HG03039 (cell line): ENCODE measurements at regions not wholly inside any gene's neighbourhood (a gene's known extent, or its start where the extent isn't known, plus 50 kb on each side); places are given as distances from the start of the nearest gene placed in this dataset.

Source experiments
- ATAC-seq: cut with Tn5 transposase; IDR thresholded peaks from one replicate; pipeline ENCODE4 v1.9.1; 2021; ENCODE audit warnings: mild to moderate bottlenecking, moderate library complexity; ENCODE audit not compliant: unreplicated experiment

DNA sequence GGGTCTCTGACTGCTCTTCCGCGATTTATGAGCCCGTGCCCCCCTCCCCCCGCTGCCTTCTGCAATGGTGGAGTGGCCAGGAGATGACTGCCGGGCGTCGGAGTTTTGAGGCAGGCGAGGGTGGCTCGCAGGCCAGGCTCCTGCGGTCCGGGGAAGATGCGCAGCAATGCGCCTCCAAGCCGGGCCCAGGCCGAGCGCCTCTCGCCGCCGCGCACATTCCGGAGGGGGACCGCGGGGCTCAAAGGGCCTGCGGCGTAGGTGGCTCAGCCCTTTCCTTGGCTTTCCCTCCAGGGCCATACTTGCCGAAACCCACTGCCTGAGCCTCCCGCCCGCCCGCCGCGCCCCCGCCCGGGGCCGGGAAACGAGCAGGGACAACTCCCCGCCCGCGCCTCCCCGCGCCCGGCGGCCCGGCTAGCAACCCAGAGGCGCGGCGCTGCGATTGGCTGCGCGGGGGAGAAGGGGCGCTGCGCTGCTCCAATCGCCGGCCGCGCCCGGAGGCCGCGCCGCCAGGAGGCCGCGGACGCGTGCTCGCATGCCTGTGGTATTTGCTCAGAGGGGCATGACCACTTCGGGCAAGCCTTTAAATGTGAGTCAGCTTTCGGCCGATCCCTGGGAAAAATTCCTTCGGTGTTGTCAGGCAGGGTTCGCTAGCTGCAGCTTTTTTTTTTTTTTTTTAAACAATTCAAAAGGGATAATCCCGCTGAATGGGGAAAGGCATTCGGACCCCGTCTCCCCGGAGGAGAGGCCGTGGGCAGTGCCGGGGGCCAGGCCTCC lies 157.9 kb upstream of the PARP11 start:
- peak; percentile 53 for ATAC-seq

DNA sequence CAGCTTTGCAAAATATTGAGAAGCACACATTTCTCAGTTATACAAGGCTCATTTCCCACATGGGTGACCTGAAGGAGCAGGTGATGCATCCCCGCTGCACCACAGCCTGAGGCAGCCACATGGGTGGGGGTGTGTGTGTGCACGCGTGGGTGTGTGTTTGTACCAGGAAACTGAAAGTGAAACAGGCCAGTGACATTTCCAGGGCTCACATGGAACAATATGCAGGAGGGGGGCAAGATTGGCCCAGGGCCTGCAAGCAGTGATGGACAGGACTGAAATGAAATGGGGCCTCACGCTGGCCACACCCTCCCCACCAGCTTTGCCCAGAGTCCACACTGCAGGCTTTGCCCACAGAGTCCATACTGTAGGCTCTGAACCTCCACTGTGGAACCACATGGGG lies 154.2 kb upstream of the PARP11 start:
- no peak for ATAC-seq

DNA sequence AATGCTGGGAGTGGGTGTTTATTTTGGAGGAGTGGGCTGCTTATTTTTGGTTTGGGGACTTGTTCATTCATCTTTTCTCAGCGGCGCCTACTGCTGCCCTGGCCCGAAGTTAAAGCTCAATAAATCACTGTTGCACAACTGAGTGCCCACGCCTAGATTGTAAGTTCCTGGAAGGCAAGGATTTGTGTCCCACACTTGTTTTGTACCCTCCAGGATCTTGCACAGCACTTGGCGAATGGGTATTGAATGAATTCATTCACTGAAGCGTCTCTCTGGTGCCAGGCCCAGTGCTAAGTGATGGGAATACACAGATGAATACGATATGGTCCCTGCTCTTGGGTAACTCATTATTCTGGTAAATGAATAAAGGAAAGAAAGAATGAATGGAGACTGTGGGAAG lies 153.3 kb upstream of the PARP11 start:
- no peak for ATAC-seq

DNA sequence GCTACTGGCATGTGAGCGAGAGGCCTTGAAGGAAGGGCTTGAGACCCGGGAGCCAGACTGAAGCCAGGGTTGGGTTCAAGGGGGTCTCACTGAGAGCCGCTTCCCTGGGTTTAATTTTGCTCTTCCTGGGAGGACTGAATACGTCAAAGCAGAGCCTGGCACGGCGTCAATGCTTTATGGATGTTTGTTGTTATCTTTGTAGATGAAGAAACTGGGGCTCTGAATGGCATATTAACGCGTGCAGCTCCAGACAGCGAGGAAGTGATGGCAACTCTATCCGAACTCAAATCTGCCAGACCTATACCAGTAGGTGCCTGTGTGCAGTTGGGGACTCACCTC lies 152.8 kb upstream of the PARP11 start:
- ATAC-seq = no peak

DNA sequence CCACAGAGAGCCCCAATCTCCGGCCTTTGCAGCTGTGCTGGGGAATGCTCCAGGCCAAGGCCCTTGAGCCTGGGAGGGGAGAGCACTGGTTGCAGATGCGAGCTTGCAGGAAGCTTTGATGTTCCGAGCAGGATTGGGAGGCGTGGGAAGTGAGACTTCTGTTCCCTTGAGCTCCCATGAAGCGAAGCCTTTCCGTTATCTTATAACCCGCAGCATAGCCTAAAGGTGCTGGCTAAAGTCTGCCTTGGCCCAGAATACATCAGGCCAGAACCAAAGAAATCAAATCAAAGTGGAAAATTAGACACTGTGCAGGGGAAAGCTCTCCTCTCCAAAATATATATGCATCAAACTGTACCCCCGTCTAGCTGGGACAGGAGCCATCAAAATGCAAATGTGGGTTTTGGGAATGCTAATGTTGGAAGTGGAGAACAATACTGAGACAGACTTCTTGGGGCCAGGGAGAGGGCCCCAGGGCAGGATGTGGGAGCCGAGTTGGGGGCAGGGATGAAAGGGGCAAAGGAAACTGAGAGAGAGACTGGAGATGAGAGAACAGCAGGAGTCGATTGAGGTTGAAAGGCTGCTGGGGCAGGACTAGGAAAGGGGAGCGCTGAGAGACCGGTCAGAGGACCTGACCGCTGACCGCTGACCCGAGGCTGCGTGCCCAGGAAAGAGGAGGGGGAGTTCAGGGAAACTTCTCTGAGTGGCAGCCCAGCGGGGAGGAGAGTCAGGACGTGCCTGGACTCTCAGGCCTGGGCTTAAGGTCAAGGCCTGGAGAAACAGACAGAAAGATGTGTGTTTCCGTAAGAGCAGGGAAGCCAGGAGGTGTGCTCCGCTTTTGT lies 152.2 kb upstream of the PARP11 start:
- ATAC-seq = no peak

DNA sequence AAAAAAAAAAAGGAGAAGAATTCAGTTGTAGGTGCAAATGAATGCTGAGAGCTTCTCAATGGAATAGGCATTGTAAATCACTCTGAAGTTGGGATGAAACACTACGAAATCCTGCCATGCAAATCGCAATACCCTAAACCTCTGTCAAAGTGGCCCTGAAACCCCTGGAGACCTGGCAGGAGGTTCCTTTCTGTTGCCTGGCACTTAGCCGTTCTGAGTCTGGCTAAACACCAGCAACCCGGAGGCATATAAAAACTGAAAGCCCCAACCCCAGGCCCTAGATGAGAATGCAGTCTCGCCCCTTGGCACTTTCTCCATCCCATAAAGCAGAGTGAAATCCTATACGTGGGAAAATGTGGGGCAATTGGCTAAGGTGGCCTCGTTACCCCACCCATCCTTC lies 151.5 kb upstream of the PARP11 start:
- no peak for ATAC-seq

DNA sequence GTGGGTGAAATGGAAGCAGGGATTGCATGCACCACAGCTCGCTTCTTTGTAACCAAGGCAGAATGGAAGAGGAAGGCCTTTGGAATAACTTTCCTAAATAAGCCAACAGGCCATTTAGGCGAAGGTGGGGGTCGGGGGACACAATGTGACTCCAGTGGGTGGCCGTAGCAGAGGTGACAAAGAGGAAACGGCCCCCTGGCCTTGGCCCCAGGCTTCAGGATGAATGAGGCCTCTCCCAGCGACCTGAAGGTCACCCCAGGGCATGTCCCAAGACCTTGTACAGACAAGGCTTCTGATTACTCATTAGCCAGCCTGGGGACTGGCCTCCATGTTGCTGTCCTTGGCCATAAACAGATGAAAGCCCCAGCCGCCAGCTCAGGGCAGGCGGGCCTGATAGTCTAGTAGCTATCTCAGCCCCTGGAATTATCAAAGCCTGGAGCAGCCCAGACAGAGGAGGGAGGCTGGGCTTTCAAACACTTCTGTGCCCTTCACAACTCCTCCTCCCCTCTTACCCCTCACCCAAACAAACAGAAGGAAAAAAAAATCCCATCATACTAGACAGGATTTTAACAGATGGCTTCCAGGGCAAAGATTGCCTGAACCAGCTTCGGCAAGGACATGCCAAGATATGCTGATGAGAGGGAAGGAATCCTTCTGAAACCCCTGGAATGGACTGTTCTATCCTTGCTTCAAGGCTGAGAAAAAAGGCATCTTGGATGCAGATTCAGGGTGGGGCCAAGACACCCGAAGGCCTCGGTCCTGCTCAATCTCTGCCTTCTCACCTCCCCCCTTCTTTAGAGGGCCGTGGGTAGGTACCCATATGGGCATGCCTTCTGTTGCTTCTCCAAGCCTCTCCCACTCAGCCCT lies 142.3 kb upstream of the PARP11 start:
- ATAC-seq = no peak

DNA sequence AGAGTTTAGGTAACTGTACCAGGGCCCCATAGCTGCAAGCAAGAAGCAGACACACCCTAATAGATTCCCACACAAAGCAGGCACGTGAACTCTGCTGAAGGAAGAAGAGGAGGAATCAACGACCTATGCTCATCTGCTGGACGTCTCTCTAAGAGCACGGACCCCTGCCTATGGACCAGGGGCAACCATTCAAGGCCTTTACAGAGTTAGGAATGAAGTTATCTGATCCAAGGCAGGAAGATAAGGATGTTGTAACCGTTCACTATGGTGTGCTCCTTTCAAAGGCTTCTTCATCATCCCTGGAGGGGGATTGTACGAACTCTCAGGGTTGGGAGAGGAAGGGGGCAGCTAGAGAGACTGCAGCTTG lies 141.6 kb upstream of the PARP11 start:
- no peak for ATAC-seq

DNA sequence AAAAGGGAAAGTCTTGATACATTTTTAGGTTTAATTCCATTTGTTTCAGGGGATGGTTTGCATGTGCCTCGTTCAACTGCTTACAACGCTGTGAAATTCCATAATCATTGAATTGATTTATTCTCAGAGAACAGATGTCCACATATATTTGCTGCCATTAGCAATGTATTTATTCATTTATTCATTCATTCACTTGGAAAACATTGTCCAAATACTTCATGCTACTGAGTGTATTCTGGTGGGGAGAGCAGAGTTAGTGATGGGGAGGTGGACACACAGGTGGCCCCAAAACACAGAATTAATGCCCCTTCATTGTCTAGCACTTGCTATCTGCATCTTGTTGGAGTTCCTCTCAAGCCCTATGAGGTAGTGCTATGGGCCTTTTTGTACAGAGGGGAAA lies 141.2 kb upstream of the PARP11 start:
- ATAC-seq = no peak

DNA sequence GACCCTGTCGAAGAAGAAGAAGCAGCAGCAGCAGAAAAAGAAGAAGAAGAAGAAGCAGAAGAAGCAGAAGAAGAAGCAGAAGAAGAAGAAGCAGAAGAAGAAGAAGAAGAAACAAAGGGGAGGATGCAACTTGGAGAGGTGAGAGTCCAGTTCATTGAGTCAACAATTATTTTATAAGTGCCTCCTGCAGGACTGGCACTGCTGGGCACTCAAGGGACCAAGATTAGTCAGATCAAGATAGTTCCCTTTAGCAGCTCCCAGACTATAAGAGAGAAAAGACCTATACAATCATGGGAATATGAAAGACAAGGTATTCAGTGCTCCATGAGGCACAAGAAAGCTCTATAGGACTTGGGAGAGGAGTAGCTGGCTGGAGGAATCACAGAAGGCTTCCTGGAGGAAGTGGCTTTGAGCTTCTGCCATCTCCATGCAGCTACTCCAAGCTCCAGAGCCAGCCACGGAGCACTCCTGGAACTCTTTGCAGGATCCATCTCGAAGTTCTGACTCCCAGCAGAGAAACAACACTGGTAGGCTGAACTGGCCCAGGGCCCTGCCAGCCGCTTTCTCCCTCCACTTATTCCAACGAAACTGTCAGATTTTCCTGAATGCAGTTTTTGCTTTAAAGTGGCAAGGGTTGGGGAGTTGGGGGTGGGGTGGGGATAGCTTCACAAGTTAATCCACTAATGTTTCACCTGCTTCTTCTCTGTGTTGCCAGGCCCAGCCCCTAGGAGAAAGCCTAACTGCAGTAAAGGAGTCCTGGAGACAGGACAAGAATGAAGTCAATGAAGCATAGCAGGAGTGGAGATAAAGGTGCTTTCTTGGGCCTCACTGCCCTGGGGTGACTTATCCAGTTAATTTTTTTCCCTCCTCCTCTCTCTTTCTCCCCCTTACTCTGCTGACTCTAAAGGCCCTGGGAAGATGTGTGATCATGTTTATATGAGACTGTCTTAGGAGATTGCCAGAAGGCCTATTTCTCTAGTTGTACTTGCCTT lies 140.1 kb upstream of the PARP11 start:
- no peak for ATAC-seq

DNA sequence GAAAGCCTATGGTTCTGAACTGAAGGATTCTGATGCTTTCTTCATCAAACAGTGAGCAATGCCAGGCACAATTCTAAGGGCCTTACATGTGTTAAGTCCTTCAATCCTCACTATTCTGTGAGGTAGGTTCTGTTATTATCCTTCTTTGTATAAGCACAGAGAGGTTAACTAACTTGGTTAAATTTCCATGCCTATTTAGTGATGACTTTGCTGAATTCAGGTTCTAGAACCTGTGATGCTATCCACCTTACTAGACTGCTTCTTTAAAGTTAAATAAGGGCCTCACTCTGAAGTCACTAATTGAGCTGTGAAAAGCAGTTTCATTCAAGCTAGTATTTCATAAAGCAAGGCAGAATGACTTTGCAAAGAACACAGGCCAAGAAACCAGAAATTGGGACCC lies 138.9 kb upstream of the PARP11 start:
- no peak for ATAC-seq

DNA sequence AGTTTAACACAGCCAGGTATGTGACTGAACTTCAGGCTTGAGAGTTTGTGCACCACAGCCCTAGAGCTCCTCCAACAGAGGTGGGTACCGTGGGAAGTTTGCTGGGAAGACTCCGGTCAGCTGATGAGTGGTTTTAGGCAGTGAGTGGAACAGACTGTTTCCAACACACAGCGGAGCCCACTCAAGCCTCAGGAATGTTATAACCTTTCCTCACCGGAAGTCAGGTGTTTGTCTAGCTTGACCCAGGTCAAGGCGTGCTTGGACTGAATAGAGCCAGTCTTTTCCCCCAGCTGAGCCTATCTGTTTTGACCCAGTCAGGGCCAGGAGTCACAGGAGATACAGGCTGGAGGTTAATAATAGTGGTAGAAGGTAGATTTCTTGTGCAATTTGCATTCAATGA lies 138.4 kb upstream of the PARP11 start:
- no peak for ATAC-seq

DNA sequence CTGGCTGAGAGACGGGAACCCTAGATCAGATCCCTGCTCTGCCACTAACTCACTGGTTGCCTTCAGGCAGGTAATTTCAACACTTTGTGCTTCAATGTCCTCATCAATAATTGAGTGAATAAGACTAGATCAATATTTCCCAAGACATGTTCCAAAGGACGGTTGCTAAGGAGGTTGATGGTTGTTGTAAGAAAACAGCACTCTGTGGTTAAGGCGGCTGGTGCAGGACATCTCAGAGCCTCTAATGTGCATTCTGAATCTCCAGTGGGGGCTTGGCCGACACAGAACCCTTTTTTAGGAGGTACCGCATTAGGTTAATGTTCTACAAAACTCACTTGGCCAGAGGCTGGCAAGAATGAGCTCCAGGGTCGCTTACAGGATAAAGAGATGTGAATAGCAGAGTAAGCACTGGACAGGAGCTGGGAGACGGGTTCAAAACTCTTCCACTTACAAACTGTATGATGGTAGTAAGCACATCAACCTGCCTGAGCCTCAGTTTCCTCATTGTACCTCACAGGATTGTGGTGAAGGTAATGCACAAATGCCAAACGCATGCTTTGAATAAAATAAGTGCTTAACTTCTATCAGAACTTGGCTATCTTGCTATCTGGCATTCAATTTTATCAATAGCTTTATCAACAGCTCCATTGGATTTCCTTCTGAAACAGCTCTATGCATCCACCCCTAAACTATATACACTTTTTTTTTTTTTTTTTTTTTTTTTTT lies 136.9 kb upstream of the PARP11 start:
- ATAC-seq = no peak

DNA sequence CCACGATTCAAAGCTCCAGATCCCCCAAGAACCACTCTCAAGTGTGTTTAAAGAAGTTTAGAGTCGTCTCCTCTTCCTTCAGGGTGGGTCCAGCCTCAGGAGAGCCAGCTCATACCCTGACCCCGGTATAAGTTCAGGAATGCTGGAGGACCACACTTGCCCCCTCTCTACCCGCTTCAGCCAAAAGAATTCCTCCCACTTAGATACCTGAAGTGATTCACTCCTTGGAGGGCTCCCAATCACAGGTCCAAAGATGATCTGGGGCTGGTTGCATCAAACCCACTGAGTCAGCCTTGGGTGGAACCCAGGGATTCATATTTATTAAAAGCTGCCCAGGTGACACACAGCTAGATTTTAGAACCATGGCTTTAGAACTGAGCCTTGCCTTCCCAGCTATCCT lies 133.5 kb upstream of the PARP11 start:
- ATAC-seq = no peak

DNA sequence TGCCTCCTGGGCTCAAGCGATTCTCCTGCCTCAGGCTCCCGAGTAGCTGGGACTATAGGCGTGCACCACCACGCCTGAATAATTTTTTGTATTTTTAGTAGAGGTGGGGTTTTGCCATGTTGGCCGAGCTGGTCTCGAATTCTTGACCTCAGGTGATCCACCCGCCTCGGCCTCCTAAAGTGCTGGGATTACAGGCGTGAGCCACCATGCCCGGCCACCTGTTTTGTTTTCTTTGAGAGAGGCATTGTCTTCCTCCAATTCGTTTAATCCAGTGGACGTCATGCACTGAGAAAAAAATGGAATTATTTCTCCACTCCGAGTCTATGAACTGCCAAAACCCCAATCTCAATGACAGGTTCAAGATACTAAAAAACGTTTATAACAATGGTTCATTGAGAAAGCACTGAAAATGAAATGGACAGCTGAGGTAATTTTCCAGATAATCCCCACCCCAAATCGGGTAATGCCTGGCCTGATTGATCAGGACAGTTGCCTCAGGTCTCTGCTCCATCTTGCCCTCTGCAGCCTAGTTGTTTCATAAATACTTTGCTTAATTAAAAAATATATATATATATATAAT lies 132.7 kb upstream of the PARP11 start:
- ATAC-seq = no peak

DNA sequence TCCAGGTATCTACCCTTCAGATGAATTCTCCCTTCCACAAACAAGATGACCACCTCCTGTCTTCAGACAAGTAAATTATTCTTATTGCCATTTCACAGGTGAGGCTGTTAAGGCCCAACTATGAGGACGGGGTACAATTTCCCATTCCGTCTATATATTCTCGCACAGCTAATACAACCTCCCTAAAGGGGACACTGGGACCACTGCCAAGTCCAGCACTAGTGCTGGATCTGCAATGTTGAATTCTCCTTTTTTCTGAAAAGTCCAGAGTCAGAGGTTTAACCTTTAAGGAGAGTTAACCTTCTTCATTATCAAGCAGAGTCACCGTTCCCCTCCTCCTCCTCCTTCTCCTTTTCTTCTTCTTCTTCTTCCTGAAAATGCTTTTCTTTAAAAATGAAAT lies 130.4 kb upstream of the PARP11 start:
- ATAC-seq = no peak

DNA sequence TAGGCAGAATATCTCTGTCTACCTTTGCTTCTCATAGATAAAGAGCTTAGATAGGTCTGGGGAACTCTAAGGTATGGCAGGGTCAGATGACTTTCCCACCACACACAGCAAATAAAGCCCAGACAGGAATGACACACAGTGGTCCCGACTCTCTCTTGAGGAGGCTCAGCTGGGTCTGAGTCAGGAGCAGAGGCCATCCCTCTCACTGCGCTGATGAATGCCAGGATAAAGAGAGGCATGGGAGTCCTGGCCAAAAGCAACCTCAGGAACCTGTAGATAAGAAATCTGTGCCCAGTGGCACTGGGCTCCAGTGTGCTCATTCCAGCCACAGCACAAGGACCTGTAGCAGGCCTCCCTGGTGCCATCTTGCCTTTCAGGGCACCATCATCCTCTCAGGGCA lies 129.4 kb upstream of the PARP11 start:
- ATAC-seq = no peak

DNA sequence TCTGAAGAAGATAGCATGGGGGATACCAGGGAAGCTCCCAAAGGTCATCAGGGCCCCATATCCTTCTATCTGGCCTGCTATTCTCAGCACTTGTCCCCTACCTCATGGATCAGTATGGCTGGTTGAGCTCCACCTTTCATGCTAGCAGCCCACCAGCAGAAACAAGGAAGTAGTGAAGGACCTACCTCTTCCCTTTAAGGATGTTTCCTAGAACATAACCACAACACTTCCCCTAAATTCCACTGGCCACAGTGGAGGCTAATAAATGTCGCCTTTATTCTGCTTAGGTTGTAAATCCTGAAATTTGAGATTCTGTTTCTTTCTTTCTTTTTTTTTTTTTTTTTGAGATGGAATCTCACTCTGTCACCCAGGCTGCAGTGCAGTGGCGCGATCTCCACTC lies 128.6 kb upstream of the PARP11 start:
- no peak for ATAC-seq

DNA sequence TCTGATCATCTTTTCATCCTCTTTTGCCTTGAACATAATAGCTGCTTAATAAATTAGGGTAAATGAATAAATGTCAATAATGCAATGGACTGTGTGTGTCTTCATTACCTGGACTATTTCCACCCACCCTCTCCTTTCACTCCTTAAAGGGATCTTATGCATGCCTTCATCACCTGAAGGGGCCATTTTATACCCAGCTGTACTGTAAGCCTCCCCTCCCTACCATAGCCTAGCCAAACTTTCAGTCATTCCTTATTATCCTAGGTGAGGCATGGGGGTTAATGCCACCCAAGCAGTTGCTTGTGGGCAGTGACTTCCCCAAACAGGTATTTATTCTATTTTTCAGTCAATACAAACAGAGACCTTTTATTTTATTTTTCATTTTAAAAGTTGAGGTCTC lies 127.8 kb upstream of the PARP11 start:
- ATAC-seq = no peak
